ENCODE measurements at regions not wholly inside any gene's neighbourhood (a gene's known extent, or its start where the extent isn't known, plus 50 kb on each side); places are given as distances from the start of the nearest gene placed in this dataset.

- no peak for TF ChIP-seq EZH2phosphoT487 (IDR thresholded peaks at IDR 0.05; ENCODE audit: insufficient read depth, low read depth)
- no peak for TF ChIP-seq EZH2 (IDR thresholded peaks at IDR 0.05; ENCODE audit: insufficient read depth, poor library complexity, severe bottlenecking)
These were observed 104.1 kb upstream of the ITPRID2 start for GRCh38 chr2:181787310-181788048.

Data from GM23248 (cell line).